ENCODE measurements at regions not wholly inside any gene's neighbourhood (a gene's known extent, or its start where the extent isn't known, plus 50 kb on each side); places are given as distances from the start of the nearest gene placed in this dataset.

DNA sequence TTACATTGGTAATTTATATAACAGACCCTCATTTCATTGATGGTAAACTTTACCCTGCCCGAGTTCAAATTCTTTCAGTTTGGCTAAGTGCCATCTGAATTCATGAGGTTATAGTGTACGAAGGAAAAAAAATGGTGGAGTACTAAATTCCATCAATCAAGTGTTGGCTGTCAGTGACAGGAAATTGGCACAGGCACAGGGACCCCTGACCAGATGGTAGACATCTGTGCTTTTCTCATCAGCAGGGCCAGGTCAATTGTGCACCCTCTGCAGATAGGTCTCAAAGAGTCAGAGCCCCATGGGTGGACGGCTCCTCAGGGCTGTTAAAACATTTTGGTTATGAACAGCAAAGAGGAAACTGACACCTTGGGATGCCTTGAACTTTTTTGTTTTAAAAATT, 439.2 kb downstream of the SETBP1 start:
- 26 to 51% (median 38%) methylated on average over 3 of the region's 3 CpGs for WGBS, 3 donors

DNA sequence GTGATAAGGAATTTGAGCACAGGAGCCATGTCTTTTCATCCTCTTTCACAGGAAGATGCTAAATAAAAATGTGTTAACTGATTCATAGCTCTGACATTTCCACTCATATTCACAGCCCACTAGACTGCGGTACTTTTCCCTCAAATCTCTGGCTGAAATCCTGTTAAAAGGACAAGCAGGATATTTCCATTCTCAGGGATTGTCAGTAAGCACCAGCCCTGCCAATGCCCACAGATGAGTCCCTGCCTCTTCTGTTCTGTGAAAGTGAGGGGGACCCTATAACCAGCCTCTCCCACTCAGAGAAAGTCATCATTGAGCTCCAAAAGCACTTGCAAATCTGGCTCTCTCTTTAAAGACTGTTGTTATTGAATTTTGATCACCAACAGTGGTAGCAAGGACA, 440.5 kb downstream of the SETBP1 start:
- WGBS, 3 donors, result 81 to 100% (median 92%) methylated on average over 1 of the region's 1 CpG
- H3K27ac ChIP-seq (ENCODE audit: low read depth, low read length), result no peak overlapping the region

More for the DNA sequence above, 439.2 kb downstream of the SETBP1 start:
- H3K27ac ChIP-seq (ENCODE audit: low read depth, low read length), result no peak overlapping the region

GRCh38 chr18:45122506-45122905, 441.8 kb downstream of the SETBP1 start:
- no peak overlapping the region for H3K27ac ChIP-seq (ENCODE audit: low read depth, low read length)
- 92 to 100% (median 93%) methylated on average over 1 of the region's 1 CpG for WGBS, 3 donors

DNA sequence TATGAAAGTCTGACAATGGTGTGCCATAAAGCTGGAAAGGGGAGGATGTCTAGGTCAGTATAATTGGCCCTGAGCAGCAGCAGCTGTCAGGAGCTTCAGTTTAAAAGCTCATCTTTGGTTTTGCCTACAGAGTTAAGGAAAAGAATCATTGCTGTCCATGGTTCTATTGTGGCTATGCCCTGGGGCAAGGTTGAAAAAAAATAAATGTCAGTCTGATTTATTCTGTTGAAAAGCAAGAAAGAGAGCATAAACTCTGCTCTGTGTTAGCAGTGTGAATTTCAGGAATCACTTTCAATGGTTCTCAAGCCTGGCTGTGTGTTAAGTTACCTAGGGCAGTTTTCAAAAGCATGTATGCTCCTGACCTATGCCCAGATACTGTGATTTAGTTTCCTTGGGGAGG, 446.7 kb downstream of the SETBP1 start:
- no peak overlapping the region for H3K27ac ChIP-seq (ENCODE audit: low read depth, low read length)

DNA sequence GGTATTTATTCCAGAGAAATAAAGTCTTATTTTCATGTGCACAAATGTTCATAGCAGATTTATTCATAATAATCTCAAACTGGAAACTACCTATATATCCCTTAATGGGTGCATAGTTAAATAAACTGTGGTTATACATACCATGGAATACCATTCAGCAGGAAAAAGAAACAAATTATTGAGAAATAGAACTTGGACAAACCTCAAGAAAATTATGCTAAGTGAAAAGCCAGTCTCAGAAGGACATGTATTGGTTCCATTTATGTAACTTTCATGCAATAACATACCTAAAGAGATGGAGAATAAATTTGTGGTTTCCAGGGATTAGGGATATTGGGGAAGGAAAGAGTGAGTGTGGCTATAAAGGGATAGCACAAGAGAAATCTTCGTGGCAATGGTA, 452.6 kb downstream of the SETBP1 start:
- 88 to 92% (median 90%) methylated on average over 1 of the region's 1 CpG for WGBS, 3 donors
- no peak overlapping the region for H3K27ac ChIP-seq (ENCODE audit: low read depth, low read length)

- WGBS, 3 donors, result 89 to 92% (median 90%) methylated on average over 3 of the region's 3 CpGs
- H3K27ac ChIP-seq (ENCODE audit: low read depth, low read length), result no peak overlapping the region
These were observed 455.8 kb downstream of the SETBP1 start for GRCh38 chr18:45136381-45137086.

DNA sequence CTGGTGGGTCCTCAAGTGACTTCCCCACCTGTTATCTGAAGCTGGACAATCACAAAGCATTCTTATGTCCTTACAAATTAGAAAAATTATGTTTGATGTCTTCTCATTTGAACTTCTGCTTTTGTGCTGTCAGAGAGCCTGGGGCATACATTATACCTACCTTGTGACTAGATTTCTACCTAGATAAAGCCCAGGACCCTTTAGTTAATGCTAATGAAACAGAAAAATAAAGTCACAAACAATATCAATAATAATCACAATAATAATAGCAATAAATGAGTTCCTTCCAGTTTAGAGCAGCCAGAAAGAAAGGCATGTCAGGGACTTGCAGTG, 456.4 kb downstream of the SETBP1 start:
- H3K27ac ChIP-seq (ENCODE audit: low read depth, low read length), result no peak overlapping the region

- 90 to 94% (median 93%) methylated on average over 4 of the region's 4 CpGs for WGBS, 3 donors
- H3K27ac ChIP-seq (ENCODE audit: low read depth, low read length), result no peak overlapping the region
These were observed 458.8 kb downstream of the SETBP1 start for GRCh38 chr18:45139478-45139877.

GRCh38 chr18:45142868-45143267, 462.2 kb downstream of the SETBP1 start:
- H3K27ac ChIP-seq (ENCODE audit: low read depth, low read length), result no peak overlapping the region
- 69 to 88% (median 77%) methylated on average over 1 of the region's 1 CpG for WGBS, 3 donors

DNA sequence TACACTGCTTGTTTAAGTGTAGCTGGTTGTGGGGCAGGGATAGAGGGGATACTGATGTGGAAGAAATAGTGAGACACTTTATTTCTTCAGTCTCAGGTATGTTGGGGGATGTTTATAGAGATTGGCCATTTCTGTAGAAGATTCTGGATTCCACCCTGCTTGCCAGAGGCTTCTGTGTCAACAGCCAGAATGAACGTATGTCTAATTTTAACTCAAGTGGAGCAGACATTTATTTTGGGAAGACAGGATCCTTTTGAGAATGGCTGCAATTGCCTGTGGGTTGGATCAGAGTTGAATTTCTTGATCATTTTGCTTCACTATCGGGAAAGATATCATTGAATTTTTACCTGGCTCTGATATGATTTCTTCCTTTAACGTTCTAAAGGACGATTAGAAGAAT, 465.6 kb upstream of the SLC14A2 start:
- 83 to 90% (median 88%) methylated on average over 4 of the region's 4 CpGs for WGBS, 3 donors
- H3K27ac ChIP-seq (ENCODE audit: low read depth, low read length), result no peak overlapping the region

- WGBS, 3 donors, result 91 to 95% (median 92%) methylated on average over 2 of the region's 2 CpGs
- H3K27ac ChIP-seq (ENCODE audit: low read depth, low read length), result no peak overlapping the region
These were observed 463.6 kb upstream of the SLC14A2 start for GRCh38 chr18:45151645-45152044.

DNA sequence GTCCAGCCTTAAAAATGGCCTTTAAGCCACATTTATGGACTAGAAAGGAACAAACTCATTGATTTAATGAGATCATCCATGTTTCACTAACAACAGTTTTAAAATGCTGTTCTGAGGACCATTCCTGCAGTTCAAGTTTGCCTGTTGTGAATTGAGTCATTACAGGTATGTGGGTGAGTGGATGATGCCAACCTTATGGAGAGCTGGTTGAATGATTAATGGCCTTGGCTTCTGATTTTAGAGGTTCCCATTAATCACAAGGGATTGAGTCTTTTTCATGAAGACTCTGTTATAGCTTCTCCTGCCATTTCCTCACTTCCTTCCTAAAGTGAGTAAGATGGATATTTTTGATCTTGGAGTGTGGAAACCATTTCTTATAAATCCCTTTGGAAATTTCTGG, 459.8 kb upstream of the SLC14A2 start:
- H3K27ac ChIP-seq (ENCODE audit: low read depth, low read length), result no peak overlapping the region

- no peak overlapping the region for H3K27ac ChIP-seq (ENCODE audit: low read depth, low read length)
- 46 to 87% (median 65%) methylated on average over 3 of the region's 3 CpGs for WGBS, 3 donors
These were observed 458.3 kb upstream of the SLC14A2 start for GRCh38 chr18:45156946-45157345.

DNA sequence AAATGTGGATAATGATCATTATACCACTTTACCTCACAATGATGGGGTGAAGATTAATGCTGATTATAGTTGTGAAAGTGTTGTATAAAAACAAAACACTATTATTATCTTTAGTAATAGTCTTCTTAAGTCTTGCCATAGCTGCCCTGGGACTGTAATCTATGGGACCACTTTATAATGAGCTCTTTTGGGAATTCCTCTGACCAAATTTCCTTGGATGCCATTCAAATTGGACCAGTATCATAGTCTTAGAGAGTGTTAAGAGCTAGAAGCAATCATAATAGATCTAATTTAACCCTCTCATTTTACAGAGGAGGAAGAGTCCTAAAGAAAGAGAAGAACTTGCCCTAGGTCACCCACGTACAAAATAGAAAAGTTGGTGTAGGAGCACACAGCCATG, 457.7 kb upstream of the SLC14A2 start:
- H3K27ac ChIP-seq (ENCODE audit: low read depth, low read length), result no peak overlapping the region
- 76 to 81% (median 80%) methylated on average over 1 of the region's 1 CpG for WGBS, 3 donors

GRCh38 chr18:45161850-45162249, 453.4 kb upstream of the SLC14A2 start:
- 47 to 88% (median 56%) methylated on average over 6 of the region's 6 CpGs for WGBS, 3 donors
- H3K27ac ChIP-seq (ENCODE audit: low read depth, low read length), result no peak overlapping the region

DNA sequence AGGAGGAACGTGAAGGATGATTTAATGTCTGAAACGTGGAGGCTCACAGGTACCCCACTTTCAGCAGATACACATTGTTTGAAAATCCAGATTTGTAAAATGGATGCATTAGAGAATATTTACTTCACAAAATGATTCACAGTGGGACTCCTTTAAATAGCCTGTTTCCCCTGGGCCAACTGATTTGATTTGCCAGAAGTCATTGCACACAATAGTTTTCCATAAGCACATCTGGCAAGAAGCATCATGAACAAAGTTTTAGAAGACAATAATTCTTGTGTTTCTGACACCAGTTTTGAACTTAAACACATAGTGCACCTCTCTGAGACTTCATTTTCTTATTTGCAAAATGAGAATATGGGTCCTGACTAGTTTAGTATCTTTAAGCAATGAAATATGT, 451.4 kb upstream of the SLC14A2 start:
- H3K27ac ChIP-seq (ENCODE audit: low read depth, low read length), result no peak overlapping the region
- 52 to 80% (median 64%) methylated on average over 2 of the region's 2 CpGs for WGBS, 3 donors

GRCh38 chr18:45164551-45164950, 450.7 kb upstream of the SLC14A2 start:
- 30 to 49% (median 47%) methylated on average over 1 of the region's 1 CpG for WGBS, 3 donors
- no peak overlapping the region for H3K27ac ChIP-seq (ENCODE audit: low read depth, low read length)

- H3K27ac ChIP-seq (ENCODE audit: low read depth, low read length), result no peak overlapping the region
These were observed 450.0 kb upstream of the SLC14A2 start for GRCh38 chr18:45165176-45165713.

DNA sequence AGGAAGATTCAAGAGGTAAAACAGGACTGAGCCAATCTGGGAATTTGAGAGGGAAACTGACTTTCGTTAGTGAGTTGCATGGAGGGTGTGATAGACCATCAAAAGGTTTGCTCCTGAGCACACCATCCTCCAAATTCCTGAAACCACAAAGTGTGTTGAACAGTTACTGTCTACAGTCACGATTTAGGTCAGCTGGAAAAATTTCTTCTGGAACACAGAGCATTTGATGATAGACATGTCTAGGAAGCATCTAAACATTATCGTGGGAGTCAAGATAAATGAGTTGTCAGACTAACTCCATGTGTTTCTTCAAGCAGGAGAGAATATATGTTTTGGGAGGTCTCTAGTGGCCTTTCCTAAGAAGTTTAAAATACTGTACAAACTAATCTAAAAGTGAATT, 449.4 kb upstream of the SLC14A2 start:
- no peak overlapping the region for H3K27ac ChIP-seq (ENCODE audit: low read depth, low read length)
- 65 to 83% (median 73%) methylated on average over 3 of the region's 3 CpGs for WGBS, 3 donors

- 81 to 94% (median 83%) methylated on average over 5 of the region's 5 CpGs for WGBS, 3 donors
These were observed 448.9 kb upstream of the SLC14A2 start for GRCh38 chr18:45166341-45166835.

More at GRCh38 chr18:45166341-45166835, 448.9 kb upstream of the SLC14A2 start:
- H3K27ac ChIP-seq (ENCODE audit: low read depth, low read length), result no peak overlapping the region
